CD4-positive, alpha-beta T cell treated with Interleukin-1 beta for 1 hour (primary cell): ENCODE measurements at regions not wholly inside any gene's neighbourhood (a gene's known extent, or its start where the extent isn't known, plus 50 kb on each side); places are given as distances from the start of the nearest gene placed in this dataset.

Experiments used
- DNase-seq, 2 donors: peaks; one replicate each; pipeline ENCODE4 v3.0.0-alpha.2; 2020 to 2022

DNA sequence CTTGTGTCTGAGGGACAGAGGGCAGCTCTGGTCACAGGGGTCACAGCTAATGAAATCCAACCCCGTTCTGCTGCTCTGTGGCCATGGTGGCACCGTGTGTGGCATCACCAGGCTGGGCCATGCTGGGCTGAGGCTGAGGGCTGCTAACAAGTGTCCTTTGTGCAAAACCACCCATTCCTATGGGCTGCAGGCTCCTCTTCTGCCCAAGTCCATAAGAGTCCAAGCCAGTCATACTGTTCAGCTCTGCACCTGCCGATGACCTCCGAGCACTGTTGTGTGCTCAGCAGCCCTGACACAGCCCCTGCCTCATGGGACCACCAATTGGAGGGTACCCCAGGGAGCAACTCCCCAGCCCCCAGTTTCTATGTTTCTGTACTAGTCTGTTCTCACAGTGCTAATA is 133.1 kb downstream of the WDR11 start:
- no peak for DNase-seq

DNA sequence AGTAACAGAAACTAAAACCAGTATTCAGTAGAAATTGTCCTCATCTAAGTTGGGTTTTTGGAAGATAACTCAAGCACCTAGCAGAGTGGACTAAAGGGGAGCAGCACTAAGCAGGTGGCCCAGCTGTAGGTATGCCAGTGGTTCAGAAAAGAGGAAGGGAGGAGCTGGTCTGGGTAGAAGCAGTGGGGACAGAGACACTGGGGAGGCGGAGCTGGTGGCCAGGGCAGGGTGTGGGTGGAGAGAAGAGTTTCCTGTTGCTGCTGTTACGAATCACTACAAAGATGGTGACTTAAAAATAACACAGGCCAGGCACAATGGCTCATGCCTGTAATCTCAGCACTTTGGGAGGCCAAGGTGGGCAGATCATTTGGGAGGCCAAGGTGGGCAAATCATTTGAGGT is 136.2 kb downstream of the WDR11 start:
- DNase-seq = no peak

DNA sequence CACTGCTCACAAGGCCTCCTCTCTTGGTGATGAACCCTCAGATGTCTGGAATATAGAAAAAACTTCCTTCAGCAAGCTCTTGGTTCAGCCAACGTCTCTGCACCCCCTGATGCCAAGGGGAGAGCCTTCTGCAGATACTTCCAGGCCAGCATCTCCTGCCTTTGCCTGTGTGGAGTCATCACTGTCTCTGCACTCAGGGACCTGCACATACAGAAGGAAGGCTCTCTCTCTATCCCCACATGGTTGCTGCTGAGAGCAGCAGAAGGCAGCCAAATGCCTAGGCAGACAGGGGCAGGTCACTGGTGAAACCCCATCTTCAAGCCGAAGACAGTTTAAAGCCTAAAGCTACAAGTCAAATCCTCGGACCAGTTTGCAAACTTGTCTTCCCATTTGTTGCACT is 137.6 kb downstream of the WDR11 start:
- no peak for DNase-seq

DNA sequence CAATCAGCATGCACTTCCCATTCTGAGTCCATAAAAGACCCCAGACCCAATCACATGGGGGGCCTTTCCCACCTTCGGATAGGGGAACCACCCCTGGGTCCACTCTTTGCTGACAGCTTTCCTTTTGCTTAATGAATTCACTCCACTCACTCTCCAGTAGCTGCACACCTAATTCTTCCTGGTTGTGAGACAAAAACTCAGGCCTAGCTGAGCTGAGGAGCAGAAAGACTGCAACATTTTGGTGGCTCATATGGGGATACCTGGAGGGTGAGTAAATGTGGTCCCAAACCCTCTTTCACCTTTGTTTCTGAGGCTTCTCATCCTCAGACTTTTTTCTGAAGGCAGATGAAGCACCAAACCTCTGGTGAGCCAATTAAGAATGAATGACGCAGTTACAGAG is 138.1 kb downstream of the WDR11 start:
- no peak for DNase-seq

DNA sequence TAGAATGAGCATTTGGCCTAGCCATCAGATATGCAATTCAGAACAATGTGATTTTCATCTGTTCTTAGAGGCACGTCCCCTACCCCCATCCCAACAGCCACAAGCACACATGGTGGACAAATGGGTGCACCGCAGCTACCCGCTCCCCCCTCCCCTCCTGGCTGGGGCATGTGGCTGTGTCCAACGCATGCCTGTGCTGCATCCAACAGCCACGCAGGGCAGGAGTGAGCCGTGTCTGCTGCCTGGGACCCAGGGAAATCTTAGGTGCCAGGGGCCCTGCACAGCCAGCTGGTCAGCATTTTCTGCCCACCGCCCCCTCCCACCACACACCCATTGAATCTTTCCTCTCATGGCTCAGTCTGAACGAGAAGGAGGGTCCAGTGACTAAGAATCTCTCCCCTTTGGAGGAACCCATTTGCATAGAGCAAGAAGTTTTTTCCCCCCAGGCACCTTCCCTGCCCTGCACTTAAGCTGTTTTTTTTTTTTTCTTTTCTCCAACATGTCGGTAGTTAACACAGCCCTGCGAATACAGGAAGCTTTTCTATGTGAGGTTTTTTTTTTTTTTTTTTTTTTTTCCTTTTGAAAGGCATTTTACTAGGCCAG is 138.9 kb downstream of the WDR11 start:
- DNase-seq = no peak

DNA sequence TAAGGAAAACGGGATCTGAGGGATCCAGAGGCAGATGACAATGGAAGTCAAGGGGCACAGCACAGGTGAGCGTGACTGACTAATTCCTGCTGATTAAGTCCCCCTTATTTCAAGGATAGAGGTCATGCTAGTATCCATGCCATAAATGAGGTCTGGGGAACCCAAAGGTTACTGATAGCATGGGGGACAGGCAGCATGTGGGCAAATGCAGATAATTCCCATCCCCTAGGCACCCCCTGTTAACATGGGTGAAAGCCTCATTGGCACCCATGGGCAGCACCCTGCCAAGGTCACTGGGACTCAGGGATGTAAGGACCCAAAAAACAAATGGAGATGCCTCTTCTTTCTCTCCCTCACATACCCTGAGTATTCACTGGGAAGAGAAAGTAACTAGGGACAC is 139.7 kb downstream of the WDR11 start:
- DNase-seq = no peak

DNA sequence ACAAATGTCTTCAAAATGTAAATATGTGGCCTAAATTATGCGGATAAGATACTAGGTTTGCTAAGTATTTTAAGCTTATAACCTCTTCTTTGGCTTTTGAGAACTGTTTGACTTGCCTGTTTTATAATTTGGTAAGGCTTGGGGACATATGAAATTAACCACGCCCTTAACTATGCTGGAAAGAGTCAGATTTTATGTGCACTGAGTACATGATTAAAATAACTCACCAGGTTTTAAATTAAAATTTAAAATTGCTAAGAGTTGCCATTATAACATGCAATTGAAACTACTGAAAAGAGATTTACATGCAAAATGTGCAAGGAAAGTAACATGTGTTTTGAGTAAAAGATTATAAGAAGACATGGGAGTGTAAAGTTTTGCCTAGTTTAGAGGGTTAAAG is 141.9 kb downstream of the WDR11 start:
- DNase-seq = no peak

DNA sequence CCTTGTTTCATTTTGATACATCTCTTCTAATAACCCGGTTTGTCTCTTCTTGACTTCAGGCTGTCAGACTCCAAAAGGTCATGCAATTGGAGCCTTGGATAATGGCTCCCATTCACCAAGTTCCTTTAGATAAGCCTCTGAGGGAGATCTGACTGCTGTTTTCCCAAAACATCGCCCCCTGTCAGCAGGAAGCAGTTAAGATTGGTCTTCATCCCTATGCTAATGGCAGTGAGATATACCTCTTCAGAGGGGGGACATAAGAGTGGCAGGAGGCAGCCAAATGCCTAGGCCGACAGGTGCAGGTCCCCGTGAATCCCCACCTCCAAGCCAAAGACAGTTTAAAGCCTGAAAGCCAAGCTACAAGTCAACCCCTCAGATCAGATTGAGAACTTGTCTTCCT is 144.6 kb downstream of the WDR11 start:
- no peak for DNase-seq

DNA sequence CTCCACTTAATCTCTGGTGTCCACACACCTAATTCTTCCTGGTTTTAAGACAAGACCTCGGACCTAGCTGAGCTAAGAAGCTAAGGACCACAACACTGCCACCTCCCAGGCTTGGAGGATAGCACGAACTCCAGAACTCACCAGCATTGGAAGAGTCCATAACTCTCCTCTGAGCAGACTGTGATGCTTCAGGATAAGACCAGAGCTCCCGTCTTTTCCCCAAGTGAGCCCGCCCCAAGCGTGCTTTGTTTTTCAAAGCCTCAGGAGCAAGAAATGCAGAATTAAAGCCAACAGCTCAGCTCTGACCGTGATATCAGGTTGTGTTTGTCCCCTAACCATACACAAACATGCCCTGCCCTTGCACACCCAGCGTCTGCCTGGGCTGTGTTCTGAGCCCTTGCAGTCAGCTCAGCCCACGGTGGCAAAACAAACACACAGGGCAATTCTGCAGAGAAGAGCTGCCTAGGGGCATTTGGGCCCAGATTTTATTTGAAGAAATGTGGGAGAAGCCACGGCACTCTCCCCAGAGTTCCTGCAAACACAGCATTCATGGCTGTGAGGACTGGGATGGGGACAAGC is 145.4 kb downstream of the WDR11 start:
- no peak for DNase-seq

DNA sequence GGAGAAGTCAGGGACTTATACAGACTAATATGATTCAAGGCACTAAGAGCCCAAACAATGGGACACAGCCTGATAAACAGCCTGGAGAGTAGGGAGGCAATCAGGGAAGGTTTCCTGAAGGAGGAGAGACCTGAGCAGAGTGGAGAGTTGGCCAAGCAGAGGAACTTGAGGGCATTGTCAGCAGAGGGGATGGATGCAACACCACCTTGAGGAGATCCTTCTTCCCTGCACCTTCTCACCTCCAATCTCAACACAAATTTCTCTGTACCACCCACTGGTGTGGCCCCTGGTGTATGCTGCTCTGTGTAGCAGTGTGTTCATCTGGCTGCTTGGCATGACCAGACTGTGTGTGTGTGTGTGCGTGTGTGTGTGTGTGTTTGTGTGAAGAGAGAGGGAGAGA is 146.2 kb downstream of the WDR11 start:
- DNase-seq = no peak

DNA sequence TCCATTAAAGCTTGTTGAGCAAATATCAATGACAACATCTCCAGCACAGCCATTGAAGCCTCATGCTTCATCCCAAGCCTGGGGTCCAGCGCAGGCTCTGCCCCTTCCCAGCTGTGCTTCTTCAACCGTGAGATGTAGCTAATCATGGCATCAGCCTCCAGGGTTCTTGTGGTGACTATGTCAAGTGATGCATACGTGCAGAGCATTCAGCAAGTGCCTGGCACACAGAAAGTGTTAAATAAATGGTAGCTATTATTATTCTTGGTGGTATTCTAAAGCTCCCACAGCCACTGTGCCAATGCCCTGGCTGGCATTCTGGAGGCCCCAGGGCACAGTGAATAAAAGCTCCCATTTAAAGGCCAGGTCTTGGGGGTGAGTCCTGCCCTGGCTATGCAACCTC is 146.6 kb downstream of the WDR11 start:
- no peak for DNase-seq

DNA sequence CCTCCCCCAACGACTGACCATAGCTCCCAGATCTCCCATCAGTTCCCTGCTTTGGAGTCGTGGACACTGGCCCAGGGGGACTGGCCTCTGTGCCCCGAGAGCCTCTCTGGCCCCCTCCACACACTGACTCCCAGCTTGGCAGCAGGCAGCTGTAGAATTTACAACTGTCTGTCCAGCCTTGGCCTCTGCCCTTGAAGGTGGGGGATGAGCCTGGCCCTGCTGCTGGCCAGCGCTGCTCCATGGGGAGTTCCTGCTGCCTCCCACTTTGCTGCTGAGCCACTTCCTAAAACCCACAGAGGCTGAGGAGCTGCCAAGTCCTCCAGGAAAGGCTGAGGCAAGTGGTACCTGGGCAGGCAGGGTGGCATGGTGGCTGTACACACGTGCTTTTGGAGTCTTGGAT is 147.1 kb downstream of the WDR11 start:
- DNase-seq = no peak

DNA sequence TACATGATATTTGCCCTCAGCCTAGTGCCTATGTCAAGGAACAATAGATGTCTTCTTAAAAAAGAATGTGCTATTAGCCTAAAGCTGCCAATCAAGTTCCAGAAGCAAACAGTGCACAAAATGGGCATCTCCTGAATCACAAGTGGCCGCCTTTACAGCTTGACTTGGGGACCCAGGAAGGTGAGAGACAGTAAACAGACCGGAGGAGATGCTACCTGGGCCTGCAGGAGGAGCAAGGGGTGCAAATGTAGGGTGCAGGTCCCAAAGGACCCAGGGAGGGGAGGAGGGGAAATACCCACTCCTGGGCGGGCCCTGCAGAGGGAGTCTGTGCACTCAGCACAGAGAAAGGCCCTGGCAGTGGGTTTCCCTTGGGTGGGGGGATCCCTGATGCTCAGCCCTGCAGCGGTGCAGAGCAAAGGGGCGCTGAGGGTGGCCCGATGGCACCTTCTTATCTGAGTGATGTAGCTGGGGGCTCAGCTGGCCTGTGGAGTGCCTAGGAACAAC is 147.7 kb downstream of the WDR11 start:
- DNase-seq = no peak

DNA sequence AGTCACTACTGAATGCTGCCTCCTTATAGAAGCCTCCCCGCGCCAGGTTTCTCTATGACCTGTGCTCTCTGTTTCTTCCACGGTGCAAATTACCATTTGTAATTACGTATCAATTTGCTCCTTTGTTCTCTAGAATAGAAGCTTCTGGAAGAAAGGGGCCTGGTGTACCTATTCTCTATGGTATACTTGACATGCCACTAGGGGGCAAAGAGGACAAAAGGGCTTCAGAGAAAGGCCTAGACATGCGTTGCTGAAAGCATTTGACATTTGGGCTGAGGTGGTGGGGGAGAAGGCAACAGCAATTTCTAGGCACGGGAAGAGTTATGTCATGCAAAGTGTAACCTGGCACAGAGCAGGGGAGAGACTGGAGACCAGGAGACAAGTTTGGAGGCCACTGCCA is 148.7 kb downstream of the WDR11 start:
- DNase-seq = no peak

DNA sequence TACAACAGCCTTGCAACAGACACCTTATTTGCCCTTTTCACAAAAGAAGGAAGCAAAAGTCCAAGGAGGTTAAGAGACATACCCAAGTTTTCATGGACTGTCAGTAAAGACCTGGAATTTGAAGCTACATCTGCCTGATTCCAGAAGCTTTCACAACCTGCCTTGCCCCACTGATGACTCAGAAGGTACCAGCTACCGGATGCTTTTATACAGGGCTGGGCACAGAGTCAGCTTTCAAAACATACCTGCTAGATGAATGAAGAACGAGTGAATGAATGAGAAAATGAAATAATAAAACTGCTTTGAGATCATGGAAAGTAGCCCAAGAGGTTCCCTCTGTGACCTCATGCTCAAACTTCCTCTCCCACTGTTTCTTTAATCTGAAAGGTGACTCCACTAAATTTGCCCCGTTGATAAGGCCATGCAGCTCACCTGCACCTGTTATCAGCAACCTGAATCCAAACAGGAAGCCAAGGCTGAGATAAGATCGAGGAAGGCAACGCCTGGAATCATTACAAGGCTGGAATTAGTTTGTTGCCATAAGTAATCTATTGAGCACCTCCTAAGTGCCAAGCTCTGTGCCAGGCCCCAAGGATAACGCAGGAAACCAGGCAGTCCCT is 151.5 kb downstream of the WDR11 start:
- DNase-seq = no peak

DNA sequence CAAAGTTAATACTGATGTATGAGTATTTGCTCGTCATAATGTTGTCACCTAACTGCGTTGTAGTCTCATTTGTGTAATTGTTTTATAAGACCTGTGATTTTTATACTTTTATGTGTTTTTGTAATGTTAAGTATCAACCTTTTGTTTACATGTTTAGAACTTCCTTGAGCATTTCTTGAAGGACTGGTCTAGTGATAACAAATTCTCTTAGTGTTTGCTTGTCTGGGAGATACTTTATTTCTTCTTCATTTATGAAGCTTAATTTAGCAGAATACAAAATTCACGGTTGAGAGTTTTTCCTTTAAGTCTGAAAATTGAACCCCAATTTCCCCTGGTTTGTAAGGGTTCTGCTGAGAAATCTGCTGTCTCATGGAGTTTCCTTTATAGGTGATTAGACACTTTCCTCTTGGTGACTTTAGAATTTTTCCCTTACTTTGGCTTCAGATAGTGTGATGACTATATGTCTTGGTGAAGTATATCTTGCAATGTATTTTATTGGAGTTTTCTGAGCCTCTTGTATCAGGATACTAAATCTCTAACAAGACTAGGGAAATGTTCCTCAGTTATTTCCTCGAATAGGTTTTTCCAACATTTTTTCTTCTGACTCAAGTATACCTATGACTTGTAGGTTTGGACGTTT is 154.9 kb downstream of the WDR11 start:
- no peak for DNase-seq

DNA sequence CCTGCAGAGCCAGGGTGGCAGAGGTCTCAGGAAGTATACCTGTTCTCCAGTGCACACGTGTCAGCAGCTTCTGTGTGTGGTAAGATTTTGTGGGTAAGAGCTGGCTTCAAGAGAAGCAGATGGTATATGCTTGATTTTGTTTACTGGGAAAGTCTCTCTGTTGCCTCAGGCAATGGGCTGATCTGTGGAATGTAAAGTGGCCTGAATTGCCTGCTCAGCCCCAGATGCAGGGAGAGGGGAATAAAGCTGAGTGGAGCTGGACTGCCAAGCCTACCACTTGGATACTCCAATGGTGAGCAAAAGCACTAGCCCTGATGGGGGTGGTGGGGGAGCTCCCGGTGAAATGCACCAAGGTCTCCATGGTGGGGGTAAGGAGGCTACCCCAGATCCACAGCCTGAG is 156.1 kb downstream of the WDR11 start:
- DNase-seq = no peak

DNA sequence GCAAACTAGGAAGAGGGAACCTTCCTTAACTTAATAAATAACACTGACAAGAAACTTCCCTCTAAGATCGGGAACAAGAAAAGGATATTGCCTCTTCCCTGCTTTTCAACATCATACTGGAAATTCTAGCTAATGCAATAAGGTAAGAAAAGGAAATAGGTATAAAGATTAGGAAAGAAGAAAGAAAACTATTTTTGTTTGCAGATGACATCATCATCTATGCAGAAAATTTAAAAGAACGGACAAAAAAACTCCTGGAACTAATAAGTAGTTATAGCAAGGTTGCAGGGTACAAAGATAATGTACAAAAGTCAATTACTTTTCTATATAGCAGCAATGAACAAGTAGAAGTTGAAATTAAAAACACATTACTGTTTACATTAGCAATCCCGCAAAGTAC is 164.8 kb downstream of the WDR11 start:
- no peak for DNase-seq

DNA sequence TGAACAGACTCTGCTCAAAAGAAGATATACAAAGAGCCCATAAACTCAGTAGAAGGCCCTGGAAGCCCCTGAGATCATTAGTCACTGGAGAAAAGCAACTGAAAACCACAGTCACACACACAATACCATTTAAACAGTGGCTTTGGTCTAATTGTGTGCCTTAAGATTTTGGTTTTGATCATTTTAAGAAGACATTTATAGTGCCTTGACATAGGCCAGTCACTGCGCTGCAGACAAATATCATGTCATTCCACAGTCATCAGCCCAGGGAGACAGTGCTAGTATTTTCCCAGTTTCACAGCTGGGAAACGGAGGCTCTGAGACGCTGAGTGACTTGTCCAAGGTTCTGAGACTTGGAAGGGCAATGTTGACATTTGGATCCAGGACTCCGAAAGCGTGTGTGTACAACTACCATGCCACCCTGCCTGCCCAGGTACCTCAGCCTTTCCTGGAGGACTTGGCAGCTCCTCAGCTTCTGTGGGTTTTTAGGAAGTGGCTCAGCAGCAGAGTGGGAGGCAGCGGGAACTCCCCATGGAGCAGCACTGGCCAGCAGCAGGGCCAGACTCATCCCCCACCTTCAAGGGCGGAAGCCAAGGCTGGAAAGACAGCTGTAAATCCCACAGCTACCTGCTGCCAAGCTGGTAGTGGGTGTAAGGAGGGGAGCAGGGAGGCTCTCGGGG is 173.9 kb downstream of the WDR11 start:
- no peak for DNase-seq

DNA sequence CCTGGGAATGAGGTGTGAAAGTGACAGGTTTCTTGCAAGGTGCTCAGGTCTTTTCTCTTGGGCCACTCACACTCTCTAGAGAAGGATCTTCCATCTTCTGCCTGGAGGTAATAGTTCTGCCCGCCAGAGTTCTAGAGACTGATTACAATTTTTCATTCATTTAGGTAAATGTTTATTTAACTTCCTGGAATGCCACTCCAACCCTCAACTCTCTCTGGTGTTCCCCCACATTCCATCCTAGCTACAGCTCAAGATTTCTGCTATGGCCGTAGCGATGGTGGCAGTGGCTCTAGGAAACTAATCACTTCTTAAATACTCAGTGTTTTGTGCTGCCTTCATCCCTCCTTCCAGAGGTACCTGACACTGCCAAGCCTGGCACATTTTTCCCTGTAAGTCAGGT is 174.6 kb downstream of the WDR11 start:
- no peak for DNase-seq

DNA sequence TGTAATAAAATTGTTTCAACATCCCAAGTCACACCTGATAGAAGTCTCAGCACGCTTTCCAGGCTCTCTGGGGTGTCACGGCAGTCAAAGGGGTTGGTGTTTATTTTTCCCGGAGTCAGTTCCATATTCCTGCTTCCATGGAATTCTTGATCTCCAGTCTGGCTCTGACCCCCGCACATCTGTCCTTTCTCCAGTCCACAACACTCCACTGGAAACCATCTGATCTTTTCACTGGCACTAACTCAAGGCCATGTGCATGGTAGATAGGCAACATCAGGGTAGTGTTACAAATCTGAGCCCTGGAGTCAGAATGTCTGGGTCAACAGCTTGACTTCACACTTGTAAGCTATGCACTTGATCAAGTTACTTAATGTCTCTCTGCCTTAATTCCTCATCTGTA is 176.2 kb downstream of the WDR11 start:
- no peak for DNase-seq

DNA sequence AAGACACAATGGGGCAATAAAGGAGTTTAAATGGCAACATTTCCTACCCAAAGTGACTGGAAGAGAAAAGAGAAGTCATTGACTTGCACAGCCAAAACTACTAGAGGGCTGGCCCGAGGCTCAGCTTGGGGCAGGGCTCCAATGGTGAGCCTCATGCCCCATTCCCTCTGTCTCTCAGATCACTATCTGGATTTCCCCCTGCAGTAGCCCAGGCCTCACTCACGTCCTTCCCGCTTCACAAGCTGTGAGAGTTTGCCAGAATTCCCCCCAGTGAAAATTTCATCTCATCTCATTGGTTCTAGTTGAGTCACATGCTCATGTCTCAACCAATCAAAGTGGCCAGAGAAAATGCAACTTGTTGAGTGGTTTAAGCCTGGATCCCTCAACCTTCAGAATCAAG is 181.3 kb downstream of the WDR11 start:
- DNase-seq = no peak

DNA sequence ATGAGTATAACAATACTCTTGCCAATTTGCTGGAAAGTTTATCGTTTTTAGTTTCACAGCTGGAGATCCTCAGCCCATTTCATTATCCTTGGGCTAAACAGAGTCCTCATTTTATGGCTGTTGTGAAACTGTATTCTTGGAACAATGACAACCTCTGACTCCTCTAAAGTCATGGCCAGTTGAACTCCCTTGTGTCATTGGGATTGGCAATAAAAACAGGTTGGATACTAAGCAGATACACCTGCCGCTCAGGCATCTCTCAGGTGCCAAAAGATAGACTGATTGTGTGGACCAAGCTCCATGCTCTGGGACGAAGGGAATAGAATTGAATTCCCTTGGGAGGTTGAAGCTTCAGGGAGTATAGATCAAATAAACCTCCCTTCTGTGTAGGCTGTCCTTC is 182.2 kb downstream of the WDR11 start:
- DNase-seq = no peak

DNA sequence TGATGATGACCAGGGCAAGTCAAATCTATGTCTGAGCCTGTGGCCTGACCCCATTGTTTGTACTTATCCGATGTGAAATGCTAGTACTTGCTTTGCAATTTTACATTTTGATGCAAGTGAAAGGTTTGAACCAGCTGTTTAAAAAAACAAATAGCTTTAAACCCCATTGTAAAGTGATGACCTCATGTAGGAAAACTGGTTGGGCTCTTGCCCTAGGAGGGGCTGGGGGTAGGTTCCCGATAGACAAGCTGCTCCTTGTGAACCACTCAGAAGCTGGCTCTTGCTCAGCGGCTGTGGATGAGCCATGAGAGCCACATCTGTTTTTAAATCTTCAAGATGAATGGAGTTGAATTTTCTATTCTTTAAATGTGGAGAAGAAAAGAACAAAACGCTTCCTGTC is 185.3 kb downstream of the WDR11 start:
- DNase-seq = no peak
